H1 (cell line): ENCODE measurements at regions not wholly inside any gene's neighbourhood (a gene's known extent, or its start where the extent isn't known, plus 50 kb on each side); places are given as distances from the start of the nearest gene placed in this dataset.

Source experiments
- CTCF ChIA-PET: fragments of 300-600 bp; sonication (Branson Sonifier 250); formaldehyde crosslinking; loops from one replicate; lab custom pipeline; 2021; ENCODE audit not compliant: partially characterized antibody; lab: Charles Lee
- POLR2A ChIA-PET: fragments of 300-600 bp; sonication (Branson Sonifier 250); formaldehyde crosslinking; loops from one replicate; lab custom pipeline; 2021; ENCODE audit warnings: inconsistent platforms; ENCODE audit not compliant: partially characterized antibody; lab: Charles Lee
- DNase-seq, 2 experiments: peaks; one replicate each; pipeline versions ENCODE4 v3.0.0 to v3.0.0-alpha.2; 2010 to 2022; ENCODE audit warnings: low spot score in 2 of 2, low read depth in 1 of 2, mixed read lengths in 1 of 2
- FAIRE-seq: peaks from 2 replicates; lab custom pipeline; 2011; peaks lifted over from hg19 to GRCh38; lab: Jason Lieb, UNC
- H2AFZ ChIP-seq: 2 replicates; pipeline ENCODE4 v1.8.1; 2012; ENCODE audit warnings: low read length, inconsistent platforms
- H2AK5ac ChIP-seq: 2 replicates; pipeline ENCODE4 v1.6.1; 2013; ENCODE audit warnings: low read depth, low read length
- H2BK120ac ChIP-seq: replicated peaks from 2 replicates; pipeline ENCODE3; 2013; ENCODE audit warnings: low read depth, low read length, inconsistent platforms
- H2BK12ac ChIP-seq: 2 replicates; pipeline ENCODE4 v1.6.1; 2013; ENCODE audit warnings: low read depth, low read length
- H2BK15ac ChIP-seq: 2 replicates; pipeline ENCODE4 v1.6.1; 2013; ENCODE audit warnings: low read length
- H2BK20ac ChIP-seq: 2 replicates; pipeline ENCODE4 v1.6.1; 2013; ENCODE audit warnings: low read length
- H2BK5ac ChIP-seq: 2 replicates; pipeline ENCODE4 v1.6.1; 2013; ENCODE audit warnings: low read depth, low read length
- H3K14ac ChIP-seq: 2 replicates; pipeline ENCODE4 v1.6.1; 2013; ENCODE audit warnings: inconsistent platforms; ENCODE audit not compliant: insufficient read length
- H3K18ac ChIP-seq: 2 replicates; pipeline ENCODE4 v1.6.1; 2013; ENCODE audit warnings: low read length; ENCODE audit errors: extremely low read depth
- H3K23ac ChIP-seq: 2 replicates; pipeline ENCODE4 v1.6.1; 2013; ENCODE audit warnings: inconsistent platforms; ENCODE audit not compliant: insufficient read length
- H3K23me2 ChIP-seq: 2 replicates; pipeline ENCODE4 v1.6.1; 2013; ENCODE audit warnings: low read depth, low read length
- H3K27ac ChIP-seq: 2 replicates; pipeline ENCODE4 v1.6.1; 2011; ENCODE audit warnings: low read depth, low read length, inconsistent platforms
- H3K27me3 ChIP-seq, 4 experiments: replicated peaks in 1 of 4; 1 replicate in 1 of 4; 2 replicates in 3 of 4; pipeline versions ENCODE4 v1.6.1 to v1.8.1; 2011 to 2013; ENCODE audit warnings: low read length in 3 of 4, mild to moderate bottlenecking in 3 of 4, inconsistent platforms in 2 of 4, mixed read lengths in 2 of 4, moderate library complexity in 1 of 4; ENCODE audit not compliant: control insufficient read depth in 3 of 4, insufficient read depth in 3 of 4; ENCODE audit errors: extremely low read depth in 1 of 4
- H3K36me3 ChIP-seq, 4 experiments: 2 replicates each; pipeline versions ENCODE4 v1.6.1 to v1.8.1; 2011 to 2013; ENCODE audit warnings: mild to moderate bottlenecking in 4 of 4, low read length in 3 of 4, moderate library complexity in 2 of 4, control low read depth in 1 of 4, inconsistent platforms in 1 of 4; ENCODE audit not compliant: insufficient read depth in 4 of 4, control insufficient read depth in 2 of 4
- H3K4ac ChIP-seq: replicated peaks from 2 replicates; pipeline ENCODE3; 2013; ENCODE audit warnings: low read length, low read depth, mixed read lengths, inconsistent platforms; ENCODE audit not compliant: insufficient read length
- H3K4me1 ChIP-seq, 4 experiments: replicated peaks in 1 of 4; 1 replicate in 1 of 4; 2 replicates in 3 of 4; pipeline versions ENCODE4 v1.6.1 to v1.8.1; 2011 to 2013; ENCODE audit warnings: low read length in 3 of 4, inconsistent platforms in 2 of 4, mixed read lengths in 1 of 4; ENCODE audit not compliant: insufficient read depth in 4 of 4, control insufficient read depth in 3 of 4
- H3K4me2 ChIP-seq, 2 experiments: 2 replicates each; pipeline versions ENCODE4 v1.6.1 to v1.8.1; 2011 to 2013; ENCODE audit warnings: low read depth in 2 of 2, low read length in 2 of 2, control low read depth in 1 of 2, inconsistent platforms in 1 of 2, mild to moderate bottlenecking in 1 of 2; ENCODE audit not compliant: insufficient read depth in 1 of 2
- H3K4me3 ChIP-seq, 4 experiments: fragments of 200-600, 300-600 bp in 1 of 4; sonication (generic), shearing (Covaris generic), sonication (Bioruptor Twin) in 1 of 4; 2 replicates each; pipeline versions ENCODE4 v1.5.1 to v1.8.1; 2011 to 2016; ENCODE audit warnings: low read length in 4 of 4, low read depth in 3 of 4, control low read depth in 2 of 4, inconsistent platforms in 2 of 4, mild to moderate bottlenecking in 2 of 4, mixed read lengths in 1 of 4, moderate library complexity in 1 of 4; ENCODE audit not compliant: insufficient read depth in 2 of 4; ENCODE audit errors: extremely low read depth in 1 of 4
- H3K56ac ChIP-seq: replicated peaks from 2 replicates; pipeline ENCODE3; 2013; ENCODE audit warnings: low read depth, mild to moderate bottlenecking, mixed read lengths, low read length, inconsistent platforms; ENCODE audit not compliant: insufficient read length
- H3K79me1 ChIP-seq: 2 replicates; pipeline ENCODE4 v1.6.1; 2013; ENCODE audit warnings: low read depth, low read length, control low read depth
- H3K79me2 ChIP-seq, 2 experiments: 2 replicates each; pipeline versions ENCODE4 v1.6.1 to v1.8.1; 2012 to 2013; ENCODE audit warnings: low read length in 2 of 2, mild to moderate bottlenecking in 2 of 2, inconsistent platforms in 1 of 2; ENCODE audit not compliant: insufficient read depth in 2 of 2, control insufficient read depth in 1 of 2
- H3K9ac ChIP-seq, 4 experiments: replicated peaks in 1 of 4; 1 replicate in 1 of 4; 2 replicates in 3 of 4; pipeline versions ENCODE4 v1.6.1 to v1.8.1; 2011 to 2013; ENCODE audit warnings: low read depth in 3 of 4, low read length in 3 of 4, control low read depth in 2 of 4, mild to moderate bottlenecking in 2 of 4, moderate library complexity in 2 of 4, inconsistent platforms in 1 of 4; ENCODE audit errors: extremely low read depth in 1 of 4
- H3K9me3 ChIP-seq, 2 experiments: 2 replicates each; pipeline versions ENCODE4 v1.6.1 to v1.8.1; 2012 to 2013; ENCODE audit warnings: mild to moderate bottlenecking in 2 of 2, moderate library complexity in 2 of 2, control low read depth in 1 of 2, inconsistent platforms in 1 of 2, low read depth in 1 of 2, low read length in 1 of 2, mixed read lengths in 1 of 2; ENCODE audit not compliant: insufficient read depth in 2 of 2
- H4K20me1 ChIP-seq, 2 experiments: replicated peaks in 1 of 2; 2 replicates each; pipeline versions ENCODE3 to v1.8.1; 2011 to 2013; ENCODE audit warnings: inconsistent platforms in 2 of 2, low read length in 2 of 2, mild to moderate bottlenecking in 1 of 2; ENCODE audit not compliant: insufficient read depth in 2 of 2, control insufficient read depth in 1 of 2
- H4K5ac ChIP-seq: 2 replicates; pipeline ENCODE4 v1.6.1; 2013; ENCODE audit warnings: low read length, low read depth, mixed read lengths, inconsistent platforms; ENCODE audit not compliant: insufficient read length
- H4K8ac ChIP-seq: 2 replicates; pipeline ENCODE4 v1.8.0; 2013; ENCODE audit warnings: mild to moderate bottlenecking, moderate library complexity, low read length, inconsistent platforms; ENCODE audit not compliant: insufficient read depth; ENCODE audit errors: extremely low read depth
- H4K91ac ChIP-seq: replicated peaks from 2 replicates; pipeline ENCODE3; 2013; ENCODE audit warnings: low read length, mixed read lengths, inconsistent platforms; ENCODE audit not compliant: insufficient read length
- POU5F1 ChIP-seq: IDR thresholded peaks from 2 replicates; pipeline ENCODE4 v1.6.1; 2011; ENCODE audit warnings: low read depth, mild to moderate bottlenecking, low read length, moderate library complexity
- RAD21 ChIP-seq, 2 experiments: IDR thresholded peaks in 1 of 2; conservative IDR thresholded peaks in 1 of 2; 2 replicates each; pipeline ENCODE4 v1.6.1; 2011; ENCODE audit warnings: low read depth in 2 of 2, low read length in 2 of 2, improper control_type of control experiment in 1 of 2, inconsistent platforms in 1 of 2, mild to moderate bottlenecking in 1 of 2, moderate library complexity in 1 of 2
- WGBS, 2 experiments: shearing (Covaris generic) in 1 of 2; methylation state at CpG; one replicate each; pipeline versions ENCODE4 v1.1.6 to v1.1.7; 2013 to 2015; ENCODE audit warnings: low lambda C conversion rate in 2 of 2, mixed read lengths in 2 of 2, inconsistent platforms in 1 of 2, low coverage in 1 of 2, missing lambda C conversion rate in 1 of 2; ENCODE audit not compliant: insufficient replicate concordance in 2 of 2, insufficient coverage in 1 of 2, insufficient read length in 1 of 2; ENCODE audit errors: extremely low coverage in 1 of 2, missing lambda C conversion rate in 1 of 2; 5-methylcytosine and 5-hydroxymethylcytosine counted together
- TF ChIP-seq, protein P1 (sequence below), 3 experiments: IDR thresholded peaks; 1 replicate in 2 of 3; 2 replicates in 1 of 3; pipeline versions ENCODE4 v1.5.1 to v1.6.1; 2011; ENCODE audit warnings: low read length in 3 of 3, mild to moderate bottlenecking in 3 of 3, inconsistent platforms in 2 of 3, low read depth in 1 of 3, moderate library complexity in 1 of 3; ENCODE audit not compliant: insufficient read depth in 1 of 3; ENCODE audit errors: control extremely low read depth in 1 of 3

DNA sequence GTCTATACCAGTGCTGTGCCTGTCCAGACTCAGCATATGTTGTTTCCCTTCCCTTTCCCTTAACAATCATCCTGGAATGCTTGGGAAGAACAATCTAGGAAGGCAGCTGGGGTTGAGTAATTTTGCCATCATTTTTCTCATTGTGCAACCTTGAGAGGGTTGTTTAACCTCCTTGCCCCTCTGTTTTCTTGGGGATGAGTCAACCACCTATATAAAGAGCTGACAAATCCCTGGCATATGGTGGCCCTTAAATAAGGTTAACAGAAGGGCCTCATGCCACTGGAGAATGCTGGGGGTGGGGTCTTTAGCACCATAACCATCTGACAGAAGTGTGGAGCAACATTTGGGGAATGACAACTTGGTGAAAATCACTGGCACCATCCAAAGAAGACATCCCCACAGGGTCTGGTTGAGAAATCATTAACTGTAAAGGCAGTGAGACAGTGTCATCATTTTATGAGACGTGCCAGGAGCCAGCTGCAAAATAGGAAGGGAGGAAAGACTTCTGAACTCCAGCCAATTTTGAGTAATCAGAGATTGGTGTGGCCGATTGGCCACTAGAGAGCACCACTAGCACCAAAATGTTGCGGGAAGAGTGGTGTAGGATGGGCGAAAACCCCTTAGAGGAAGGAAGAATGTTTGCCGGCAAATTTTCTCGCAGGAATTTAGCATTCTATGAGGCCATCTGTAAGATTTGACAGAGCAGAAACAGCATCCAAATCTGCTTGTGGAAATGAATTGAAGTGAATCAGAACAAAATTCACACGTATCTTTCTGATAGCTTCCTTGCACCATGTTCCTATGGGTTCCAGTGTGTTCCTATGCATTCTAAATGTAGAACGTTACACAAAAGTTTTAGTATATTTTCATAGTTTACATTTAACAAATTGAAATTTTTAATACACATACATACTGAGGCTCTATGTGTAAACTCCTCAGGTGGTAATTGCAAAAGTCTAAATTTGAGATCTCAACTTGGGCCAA is 113.8 kb downstream of the MSX2 start:
- Histone ChIP-seq H3K79me1 (no peaks in the 10 kb centered on the region), H3K9ac (no peak overlapping the region), H3K27me3 (no peaks in the 10 kb centered on the region), H3K23me2 (no peaks in the 10 kb centered on the region), H2BK12ac (no peak overlapping the region), H3K4me1 (peaks cover 0 to 1% (median 0%) of the 10 kb centered on the region in 4 experiments; a peak in 1 of 7 replicates), H3K4me2 (no peak overlapping the region), H3K79me2 (no peaks in the 10 kb centered on the region), H3K4ac (no peak overlapping the region), H3K18ac (no peak overlapping the region), H2BK15ac (no peak overlapping the region), H3K4me3 (no peak overlapping the region), H3K9me3 (no peaks in the 10 kb centered on the region), H3K23ac (no peak overlapping the region), H3K36me3 (no peaks in the 10 kb centered on the region), H3K14ac (no peak overlapping the region), H4K20me1 (no peaks in the 10 kb centered on the region), H4K5ac (no peak overlapping the region), H3K56ac (no peak overlapping the region), H2AFZ (0 out of 2 replicates have a peak overlapping the region, but pooled peaks have one; percentile 71), H3K27ac (no peak overlapping the region), H2BK5ac (no peak overlapping the region), H2BK20ac (no peak overlapping the region), H2BK120ac (no peak overlapping the region), H4K8ac (no peak overlapping the region), H2AK5ac (no peak overlapping the region), H4K91ac (peak overlapping the region; percentile 48)
- 53% methylated on average over 8 of the region's 8 CpGs; no CpG with 5 or more reads in 1 of the 2 experiments for WGBS, 2 experiments
- TF ChIP-seq, protein P1, sequence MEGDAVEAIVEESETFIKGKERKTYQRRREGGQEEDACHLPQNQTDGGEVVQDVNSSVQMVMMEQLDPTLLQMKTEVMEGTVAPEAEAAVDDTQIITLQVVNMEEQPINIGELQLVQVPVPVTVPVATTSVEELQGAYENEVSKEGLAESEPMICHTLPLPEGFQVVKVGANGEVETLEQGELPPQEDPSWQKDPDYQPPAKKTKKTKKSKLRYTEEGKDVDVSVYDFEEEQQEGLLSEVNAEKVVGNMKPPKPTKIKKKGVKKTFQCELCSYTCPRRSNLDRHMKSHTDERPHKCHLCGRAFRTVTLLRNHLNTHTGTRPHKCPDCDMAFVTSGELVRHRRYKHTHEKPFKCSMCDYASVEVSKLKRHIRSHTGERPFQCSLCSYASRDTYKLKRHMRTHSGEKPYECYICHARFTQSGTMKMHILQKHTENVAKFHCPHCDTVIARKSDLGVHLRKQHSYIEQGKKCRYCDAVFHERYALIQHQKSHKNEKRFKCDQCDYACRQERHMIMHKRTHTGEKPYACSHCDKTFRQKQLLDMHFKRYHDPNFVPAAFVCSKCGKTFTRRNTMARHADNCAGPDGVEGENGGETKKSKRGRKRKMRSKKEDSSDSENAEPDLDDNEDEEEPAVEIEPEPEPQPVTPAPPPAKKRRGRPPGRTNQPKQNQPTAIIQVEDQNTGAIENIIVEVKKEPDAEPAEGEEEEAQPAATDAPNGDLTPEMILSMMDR (IDR thresholded peaks at IDR 0.05; ENCODE audit: control extremely low read depth in 1 of 3, insufficient read depth in 1 of 3, low read depth in 1 of 3, low read length in 3 of 3) = peak; percentile 35 to 74 (median 72)
- TF ChIP-seq RAD21 (IDR thresholded peaks at IDR 0.05 in 1 of 2, conservative IDR thresholded peaks at IDR 0.05 in 1 of 2; ENCODE audit: low read depth in 2 of 2, low read length in 2 of 2) (peak; percentile 68 to 75), POU5F1 (no peak)
- FAIRE-seq (peak; percentile 95), DNase-seq (peak in 1 of 2 experiments; percentile 53)
- ChIA-PET CTCF (interaction anchor here (0.6 to 3.6 kb wide), 26 partner anchors 9 to 529 kb away, joined by 3 to 12 read pairs (median 3); no protein-coding TSS in a partner anchor), POLR2A (no interaction called here)
